Fibroblast of skin of abdomen (primary cell): ENCODE measurements at regions not wholly inside any gene's neighbourhood (a gene's known extent, or its start where the extent isn't known, plus 50 kb on each side); places are given as distances from the start of the nearest gene placed in this dataset.

Experiments used
- DNase-seq: peaks from one replicate; pipeline ENCODE4 v3.0.0-alpha.2; 2013

DNA sequence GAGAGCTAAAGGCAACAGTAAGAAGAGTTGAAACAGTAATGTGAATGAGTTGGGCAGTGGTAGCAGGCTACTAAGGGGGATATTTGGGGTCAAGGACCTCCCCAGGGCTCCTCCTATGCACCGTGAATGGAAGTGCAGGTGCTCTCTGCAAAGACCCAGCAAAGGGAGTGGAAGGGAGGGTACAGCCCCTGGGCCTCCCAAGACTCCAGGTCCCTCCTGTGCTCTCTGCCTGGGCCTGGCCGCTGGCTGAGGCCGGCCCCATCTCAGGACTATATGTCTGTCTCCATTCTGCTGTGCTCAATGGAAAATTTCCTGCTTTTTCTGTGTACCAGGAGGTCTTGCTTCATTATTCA is 372.1 kb upstream of the MKI67 start:
- no peak for DNase-seq

DNA sequence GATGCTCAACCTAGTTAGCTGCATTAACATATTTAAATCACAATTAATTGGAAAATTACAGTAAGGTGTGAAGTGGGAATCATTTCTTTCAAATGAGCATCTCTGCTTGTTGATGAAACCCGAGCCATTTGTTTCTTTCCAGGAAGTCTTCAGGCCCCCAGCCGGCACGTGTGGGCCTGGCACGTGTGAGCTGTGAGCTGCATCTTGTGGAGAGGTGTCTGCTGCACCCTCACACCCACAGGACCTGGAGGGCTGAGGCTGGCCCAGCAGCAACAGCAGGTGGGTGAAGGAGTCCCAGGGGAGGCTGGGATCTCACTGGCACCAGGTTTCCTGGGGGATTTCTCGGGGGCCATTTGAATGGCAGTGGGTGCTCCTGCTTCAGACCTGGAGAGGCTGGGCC is 372.5 kb upstream of the MKI67 start:
- no peak for DNase-seq

DNA sequence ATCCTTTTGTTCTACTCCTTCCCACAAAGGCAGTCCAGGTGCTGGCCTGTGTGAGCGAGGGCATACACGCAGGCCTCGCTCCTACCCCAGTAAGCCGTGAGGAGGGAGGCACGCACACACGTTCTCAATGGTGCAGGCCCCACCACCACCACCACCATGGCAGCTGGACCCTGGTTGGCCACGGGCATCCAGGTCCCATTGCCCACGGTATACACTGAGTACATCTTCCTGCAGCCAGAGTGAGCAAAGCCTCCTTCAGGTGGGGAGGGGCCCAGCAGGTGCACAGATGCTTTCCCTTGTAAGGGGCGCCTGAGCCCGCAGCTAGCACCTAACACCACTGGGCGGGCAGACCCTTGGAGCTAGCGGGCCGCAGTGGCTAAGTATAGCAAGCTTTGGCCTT is 373.3 kb upstream of the MKI67 start:
- DNase-seq: no peak

DNA sequence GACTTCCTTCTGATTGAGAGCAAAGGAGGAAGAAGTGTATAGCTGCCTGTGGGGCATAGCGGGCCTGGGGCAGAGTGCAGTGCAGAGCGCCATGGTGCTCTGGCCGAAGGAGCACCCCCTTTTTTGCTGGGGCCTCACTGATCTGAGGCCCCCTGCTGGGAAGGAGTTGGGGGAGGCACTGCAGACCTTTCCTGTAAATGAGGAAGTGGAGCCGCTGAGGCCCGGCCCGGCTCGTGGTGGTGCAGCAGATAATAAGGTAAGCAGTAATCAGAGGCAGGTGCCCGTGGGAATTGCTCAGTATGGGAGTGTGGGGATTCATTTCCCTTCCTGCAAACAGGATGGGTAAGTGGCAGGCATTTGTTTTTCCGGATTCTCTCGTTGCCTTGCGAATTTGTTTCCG is 373.7 kb upstream of the MKI67 start:
- no peak for DNase-seq

DNA sequence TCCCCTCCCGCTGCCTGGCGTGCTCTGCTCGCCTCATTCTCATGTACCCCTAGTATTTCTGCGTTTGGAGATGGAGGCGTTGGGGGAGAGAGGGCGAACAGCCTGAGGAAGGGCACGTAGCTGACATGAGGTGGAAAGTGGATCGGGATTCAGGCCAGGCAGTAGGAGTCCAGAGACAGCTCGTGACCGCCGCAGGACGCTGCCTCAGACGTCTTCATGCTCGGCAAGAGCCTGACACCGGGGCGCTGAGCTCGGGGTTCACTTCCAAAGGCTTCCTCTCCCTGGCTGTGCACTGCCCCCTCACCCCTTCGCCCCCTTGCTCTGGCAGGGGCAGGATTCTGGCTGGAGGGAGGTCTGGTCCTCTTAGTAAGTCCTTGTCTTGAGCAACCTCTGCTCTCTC is 374.4 kb upstream of the MKI67 start:
- no peak for DNase-seq

DNA sequence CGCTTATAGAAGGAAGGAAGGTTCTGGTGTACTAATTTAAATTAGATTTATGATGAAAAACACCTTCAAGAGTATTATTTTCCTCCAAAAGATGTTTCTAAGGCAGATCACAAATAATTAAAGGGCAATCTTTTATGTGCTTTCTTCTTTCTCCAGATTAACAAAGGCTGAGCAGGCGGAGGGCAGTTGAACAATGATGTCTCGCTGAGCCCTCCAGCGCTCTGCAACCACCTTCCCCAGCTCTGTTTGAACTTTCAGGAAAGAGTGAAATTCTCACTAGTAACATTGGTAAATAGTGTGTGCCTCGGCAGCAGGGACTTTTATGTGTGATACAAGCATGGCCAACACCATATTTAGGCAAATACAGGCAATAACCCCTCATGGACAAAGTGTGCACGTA is 379.1 kb upstream of the MKI67 start:
- DNase-seq: no peak

DNA sequence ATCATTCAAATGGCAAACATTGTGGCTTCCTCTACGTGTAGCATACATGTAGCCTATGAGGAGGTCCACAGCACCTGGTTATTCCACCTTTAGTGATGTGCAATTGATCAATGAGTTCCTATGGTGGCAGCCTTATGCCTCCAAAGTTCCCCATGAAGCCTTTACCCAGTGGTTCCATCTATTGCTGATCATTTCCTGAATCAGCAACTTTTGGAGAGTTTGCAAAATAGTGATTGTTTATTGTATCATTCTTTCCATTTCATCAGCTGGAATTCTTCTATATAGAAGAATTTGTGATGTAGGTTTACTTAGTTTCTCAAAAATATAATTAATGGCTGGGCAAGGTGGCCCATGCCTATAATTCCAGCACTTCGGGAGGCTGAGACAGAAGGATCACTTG is 380.2 kb upstream of the MKI67 start:
- DNase-seq: no peak

DNA sequence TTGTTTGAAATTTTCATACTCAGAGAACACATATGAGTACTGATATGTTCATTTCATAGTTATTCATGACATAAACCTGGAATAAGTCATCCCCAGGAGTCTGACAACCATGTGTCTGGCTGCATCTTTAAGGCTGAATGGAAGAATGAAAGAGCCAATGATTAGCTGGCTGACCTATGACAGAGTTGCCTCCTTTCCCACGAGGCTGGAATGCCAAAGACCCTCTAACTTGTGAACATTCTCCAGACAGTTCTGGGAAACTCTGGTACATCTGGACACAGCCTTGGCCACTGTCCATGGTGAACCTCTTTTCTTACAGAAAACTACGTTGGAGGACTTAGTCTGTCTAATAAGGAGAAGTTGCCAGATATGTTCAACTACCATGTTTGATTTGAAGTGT is 380.8 kb upstream of the MKI67 start:
- no peak for DNase-seq

DNA sequence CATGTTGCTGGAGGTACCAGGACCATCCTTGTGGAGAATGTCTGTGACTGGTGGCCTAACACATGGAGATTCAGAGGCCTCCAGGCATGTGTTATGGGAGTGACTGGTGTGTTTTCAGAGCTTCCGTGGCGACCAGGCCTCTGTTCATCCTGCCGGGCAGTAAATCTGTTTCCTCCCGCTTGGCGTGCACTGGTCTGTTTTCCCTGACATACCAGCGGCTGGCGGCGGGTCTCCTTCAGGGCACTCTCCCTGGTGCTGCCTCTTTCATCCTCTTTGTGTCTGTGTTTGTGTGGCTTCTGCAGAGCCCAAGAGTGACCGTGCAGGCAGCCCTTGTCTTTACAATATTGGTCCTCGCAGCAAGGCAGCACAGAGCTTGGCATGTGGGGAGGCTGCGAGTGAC is 385.1 kb upstream of the MKI67 start:
- no peak for DNase-seq

DNA sequence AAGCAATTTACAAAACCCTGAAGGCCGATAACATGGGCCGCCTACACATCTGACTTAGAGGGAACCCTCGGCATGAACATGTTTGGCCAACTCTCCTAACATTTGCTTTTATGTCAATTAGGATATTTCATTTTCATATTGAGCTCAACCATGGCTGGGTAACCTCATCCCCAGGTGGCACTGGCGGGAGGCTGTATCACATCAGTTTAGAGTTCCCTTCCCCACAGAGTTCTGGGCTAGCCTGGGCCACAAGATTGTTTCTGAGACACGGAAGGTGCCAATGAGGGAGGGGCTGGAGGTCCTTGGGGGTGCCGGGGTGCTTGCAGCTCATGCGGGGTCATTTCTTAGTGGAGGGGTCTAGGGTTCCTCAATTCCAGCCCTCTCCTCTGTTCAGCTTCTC is 386.5 kb upstream of the MKI67 start:
- DNase-seq: no peak

DNA sequence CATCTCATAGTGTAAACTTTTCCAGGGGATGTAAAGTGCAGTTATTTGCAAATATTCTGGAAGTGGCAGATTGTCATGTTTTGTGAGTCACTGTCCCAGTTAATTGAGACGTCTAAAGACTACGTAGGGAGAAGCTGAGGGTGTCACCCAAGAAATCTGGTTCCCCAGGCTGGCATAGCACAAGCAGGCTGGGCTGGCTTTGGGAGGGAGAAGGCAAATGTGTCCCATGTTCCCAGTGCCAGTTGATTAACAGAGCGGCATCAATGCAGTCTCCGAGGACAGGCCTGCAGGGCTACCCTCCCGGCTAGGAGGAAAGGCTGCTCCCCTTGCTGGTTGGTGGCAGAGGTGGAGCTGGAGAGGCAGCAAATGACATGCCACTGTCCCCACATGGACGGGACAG is 388.3 kb upstream of the MKI67 start:
- DNase-seq: no peak

DNA sequence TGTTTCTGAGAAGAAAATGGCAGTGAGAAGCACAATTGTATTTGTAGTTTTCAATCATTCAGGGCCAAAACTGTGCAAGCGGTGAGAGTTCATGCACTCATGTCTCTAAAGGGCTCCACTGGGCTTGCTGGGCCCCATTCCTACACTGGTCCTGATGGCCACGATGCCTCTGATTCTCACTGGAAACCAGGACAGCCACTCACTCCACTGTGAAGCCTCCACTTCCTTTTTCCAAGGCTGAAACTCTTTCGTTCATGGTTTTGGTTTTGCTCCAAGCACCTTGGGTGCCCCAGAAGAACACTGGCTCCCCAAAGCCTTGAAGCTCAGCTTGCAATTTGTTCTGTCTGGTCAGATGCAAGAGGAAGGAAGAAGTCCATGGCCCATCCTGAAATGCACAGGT is 390.0 kb upstream of the MKI67 start:
- no peak for DNase-seq

DNA sequence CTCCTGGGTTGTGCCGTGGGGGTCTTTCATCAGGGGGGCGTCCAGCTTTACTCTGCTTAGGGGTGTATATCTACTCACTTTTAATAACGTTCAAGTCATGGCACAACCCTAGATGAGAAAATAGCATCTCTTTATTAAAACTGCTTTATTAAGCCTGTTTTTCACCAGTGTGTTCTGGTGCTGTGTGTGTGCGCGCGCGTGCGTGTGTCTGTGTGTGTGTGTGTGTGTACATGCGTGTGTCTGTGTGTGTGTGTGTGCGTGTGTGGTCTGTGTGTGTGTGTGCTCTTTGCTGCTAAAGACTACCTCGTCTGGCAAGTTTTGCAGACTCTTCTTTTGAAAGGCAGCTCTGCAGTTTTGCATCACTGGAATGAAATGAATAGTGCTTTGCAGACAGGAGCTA is 390.9 kb upstream of the MKI67 start:
- no peak for DNase-seq

DNA sequence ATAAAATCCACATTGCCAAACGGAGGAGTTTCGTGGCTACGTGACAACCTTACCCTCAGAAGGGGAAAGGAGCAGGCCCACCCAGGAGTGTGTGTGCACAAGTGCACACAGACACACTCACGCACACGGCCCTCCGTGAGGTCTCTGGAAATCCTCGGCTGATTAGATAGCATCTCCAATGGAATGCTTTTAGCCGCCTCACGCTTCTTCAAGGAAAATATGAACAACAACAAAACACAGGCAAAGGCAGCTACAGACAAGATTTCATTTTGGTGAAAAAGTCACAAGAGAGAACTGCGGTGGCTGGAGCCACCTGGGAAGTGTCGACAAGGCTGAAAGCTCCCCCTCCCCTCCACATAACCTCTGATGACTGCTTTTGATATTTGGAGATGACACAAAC is 391.8 kb upstream of the MKI67 start:
- no peak for DNase-seq

DNA sequence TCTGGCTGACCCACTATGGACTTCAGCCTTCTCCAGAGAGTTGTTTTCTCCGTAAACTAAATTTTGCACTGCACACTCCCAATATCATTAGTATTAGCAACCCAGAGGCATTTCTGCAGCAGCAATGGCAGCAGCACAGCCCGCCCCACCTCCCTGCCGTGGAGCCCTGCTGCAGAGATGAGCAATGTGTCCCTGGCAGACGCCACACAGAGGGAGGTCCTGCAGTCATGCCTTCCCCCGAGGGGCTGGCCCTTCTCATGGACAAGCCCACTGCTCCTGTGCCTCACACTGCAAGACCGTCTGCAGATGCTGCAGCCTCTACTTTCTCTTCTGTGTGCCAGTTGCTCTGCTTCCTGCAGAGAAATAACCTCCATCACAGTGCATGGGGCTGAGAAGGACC is 393.4 kb upstream of the MKI67 start:
- no peak for DNase-seq

DNA sequence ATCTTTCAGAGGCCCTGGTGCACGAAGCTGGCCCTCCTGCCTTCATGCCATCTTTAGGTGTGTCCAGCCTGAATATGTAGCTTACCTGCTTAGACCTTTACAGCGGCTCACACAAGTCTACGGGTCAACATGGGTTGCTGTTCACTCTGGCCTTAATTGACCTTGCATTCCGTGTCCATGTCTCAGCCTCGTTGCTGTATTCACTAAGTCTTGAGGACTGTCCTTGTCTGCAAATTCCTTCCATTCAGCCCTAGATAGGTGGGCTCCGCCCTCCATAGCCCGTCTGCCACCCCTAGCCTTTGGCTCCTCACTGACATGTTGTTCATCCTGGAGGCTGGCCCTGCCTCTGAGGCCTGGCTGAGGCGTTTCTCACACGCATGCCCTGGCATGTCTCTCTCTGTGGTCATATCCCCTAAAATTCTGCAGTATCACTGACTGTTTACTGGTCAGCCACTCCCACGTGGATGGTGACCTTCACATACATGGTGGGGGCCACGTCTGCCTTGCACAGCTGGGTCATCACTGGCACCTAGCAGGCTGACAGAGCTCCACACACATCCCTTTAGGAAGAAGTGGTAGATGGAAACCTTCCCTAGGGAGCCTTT is 394.1 kb upstream of the MKI67 start:
- DNase-seq: no peak

DNA sequence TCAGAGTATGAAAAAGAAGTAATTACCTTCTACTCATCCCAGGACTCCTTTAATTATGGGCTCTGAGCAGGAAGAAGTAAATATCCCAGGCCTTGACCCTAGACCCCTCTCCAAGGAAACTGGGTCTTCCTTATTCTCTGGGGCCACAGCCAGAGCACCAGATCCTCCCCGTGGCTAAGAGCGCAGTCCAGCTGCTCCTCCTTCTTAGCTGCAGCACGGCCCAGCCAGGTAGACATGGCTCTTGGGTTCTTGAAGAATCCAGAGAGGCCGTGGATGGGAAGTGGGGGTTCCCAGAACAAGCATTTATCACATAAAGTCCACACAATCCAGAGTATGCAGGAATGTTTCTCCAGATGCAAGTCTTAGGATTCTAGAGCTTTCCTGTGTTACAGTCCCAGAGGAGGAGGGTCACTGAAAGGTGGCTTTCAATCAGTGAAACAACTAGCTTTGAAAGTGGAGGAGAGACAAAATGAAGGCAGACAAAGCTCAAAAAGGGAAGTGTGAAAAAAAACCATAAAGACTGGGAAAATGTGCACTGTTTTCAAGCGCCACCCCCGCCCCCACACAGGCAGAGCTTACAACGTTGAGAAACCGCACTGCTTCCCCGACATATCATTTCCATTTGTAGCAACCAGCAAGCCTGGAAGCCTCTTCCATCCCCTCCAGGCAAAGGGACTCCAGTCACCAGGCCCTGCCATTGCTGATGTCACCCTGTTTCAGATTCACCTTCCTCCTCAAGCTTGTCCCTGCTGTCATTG is 396.5 kb upstream of the MKI67 start:
- DNase-seq: no peak

DNA sequence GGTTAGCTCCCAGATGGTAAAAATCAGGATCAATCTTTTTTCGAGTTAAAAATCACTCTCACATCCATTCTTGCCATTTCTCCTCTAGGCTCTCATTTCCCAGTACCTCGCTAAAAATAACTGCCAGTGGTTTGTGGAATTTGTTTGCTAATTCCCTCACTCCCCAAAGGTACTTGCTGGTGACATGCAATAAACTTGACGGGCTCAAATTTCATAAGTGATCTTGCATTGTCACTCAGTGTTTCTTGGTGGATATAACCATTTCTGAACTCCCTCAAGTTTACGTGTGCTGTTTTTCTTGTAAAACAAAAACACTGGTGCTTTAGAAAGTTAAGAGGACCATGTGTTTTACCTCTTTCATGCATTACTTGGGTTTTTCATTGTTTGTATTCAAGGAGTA is 399.2 kb upstream of the MKI67 start:
- no peak for DNase-seq

DNA sequence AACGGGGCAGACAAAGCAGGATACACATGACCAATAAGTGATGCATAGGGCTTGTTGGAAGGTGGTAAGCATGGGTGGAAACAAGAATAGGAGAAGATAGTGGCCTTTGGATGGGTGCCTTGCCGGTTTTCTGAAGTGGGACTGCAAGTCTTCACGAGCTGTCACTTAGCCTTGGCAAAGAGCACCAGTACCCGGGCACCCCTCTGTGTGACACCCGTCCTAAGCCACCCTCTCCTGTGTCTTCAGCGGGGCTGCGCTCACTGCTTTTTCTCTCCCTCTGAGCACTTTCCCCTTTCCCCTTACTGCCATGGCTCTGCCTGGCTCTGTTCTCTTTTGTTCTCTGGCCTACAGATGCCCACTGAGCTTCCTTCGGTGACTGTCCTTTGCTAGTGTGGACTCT is 399.7 kb upstream of the MKI67 start:
- DNase-seq: no peak

DNA sequence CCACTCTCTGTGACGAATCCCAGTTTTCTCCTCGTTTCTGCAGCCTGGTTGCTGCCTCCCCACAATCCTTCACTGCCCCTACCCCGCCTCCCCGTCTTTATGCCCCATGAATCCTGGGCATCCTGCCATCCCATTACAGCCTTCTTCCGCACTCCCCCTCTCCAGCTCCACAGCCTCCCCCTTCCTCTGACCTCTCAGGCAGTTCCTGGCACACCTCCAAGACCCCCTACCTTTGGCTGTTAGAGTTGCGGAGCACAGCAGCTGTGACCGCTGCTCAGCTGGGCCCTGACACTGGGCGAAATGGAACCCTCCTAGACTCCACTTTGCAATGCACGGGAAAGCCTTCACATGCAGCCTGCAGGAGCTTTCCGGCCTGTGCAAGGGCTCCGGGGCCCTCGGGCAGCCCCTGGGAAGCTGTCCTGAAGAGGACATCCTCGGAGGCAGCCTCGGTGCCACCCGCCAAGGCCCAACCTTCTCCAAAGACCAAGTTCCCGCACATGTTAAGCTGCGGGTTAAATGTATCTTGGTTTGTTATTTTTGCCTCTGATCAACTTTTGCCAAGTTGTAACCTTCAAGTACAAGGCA is 400.7 kb upstream of the MKI67 start:
- DNase-seq: no peak

DNA sequence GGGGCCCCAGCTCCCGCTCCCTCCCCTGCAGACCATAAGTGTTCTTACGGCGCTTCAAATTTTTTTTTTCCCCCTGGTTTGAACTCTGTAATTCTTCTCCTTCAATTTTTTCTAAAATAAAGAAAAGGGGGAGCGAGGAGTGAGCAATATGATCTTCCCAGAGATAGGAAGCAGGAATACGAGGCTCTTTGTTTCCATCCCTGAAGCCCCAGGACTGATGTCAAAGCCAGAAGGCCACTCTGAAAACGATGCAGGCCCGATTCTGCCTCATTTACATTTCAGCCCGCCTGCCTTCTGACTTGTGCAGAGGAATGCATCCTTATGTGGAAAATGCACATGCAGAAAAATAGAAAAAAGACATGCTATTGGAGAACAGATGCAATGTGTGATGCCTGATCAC is 401.5 kb upstream of the MKI67 start:
- DNase-seq: no peak

DNA sequence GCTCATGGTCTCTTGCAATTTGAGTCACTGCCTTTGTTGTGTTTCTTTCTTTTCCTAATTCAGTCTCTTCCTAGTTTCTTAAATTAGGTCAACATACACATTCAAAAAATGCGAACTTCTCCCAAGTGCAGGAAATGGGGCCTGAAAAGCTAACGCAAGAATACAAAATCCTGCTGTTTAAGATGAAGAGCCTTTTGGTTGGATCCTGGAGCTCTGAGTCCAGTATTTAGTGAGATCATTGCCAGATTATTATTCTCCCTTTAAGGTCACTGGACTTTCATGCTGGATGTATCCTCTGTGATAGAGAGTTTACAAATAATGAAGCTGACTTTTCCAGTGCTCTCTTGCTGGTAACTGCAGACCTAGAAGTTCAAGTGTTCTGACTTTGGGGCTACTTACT is 401.9 kb upstream of the MKI67 start:
- DNase-seq: no peak

DNA sequence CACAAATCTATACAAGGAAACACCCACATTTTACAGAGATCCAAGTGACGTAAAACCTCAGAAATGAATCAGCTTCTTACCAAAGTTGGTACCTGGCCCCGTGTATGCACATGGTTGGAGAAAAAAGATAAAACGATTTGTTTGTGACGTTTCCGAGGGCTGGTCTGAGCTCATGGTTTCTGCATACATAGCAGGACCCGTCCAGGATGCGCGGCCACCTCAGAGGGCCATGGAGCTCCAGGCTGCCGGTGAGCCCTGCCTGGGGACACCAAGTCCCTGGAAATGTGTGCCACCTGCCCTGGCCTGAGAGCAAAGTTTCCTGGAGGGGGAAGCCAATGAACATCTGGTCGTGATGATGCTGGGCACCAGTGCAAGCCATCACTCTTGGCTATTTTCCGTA is 402.6 kb upstream of the MKI67 start:
- no peak for DNase-seq

DNA sequence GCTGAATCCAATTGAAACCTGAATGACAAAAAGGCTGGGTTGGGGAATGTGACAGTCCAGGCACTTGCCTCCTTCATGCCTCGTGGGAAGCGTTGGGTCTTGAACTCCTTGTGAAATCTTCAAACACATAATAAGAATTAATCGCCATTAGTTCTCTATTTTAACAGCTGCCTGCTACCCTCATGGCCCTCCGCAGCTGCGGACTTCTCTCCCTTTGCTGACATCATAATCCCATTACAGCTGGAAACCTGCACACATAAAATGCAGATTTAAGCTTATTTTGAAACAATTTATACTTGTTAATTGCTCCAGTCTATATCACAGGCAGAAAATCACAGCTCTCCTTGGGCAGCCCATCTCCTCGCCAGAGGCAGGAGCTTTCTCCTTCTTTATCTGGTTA is 403.0 kb upstream of the MKI67 start:
- no peak for DNase-seq

DNA sequence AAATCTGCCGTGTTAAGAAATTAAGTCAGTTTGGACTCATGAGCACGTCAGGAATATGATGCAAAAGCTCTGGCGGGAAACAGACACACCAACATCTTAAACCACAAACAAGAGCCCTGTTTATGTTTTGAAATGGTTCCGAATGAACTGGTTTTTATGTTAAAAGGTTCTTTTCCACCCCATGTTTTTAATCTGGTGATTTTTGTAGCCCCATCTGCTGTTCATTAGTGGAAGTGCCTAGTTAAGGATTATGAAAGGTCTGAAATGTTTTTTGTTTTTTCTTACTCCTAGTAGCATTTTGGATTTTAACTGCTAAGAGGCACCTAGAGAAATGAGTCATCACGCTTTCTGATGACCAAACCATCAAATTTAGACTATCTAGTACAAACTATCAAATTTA is 404.1 kb upstream of the MKI67 start:
- DNase-seq: no peak
